Prostate gland (tissue), 2 donors: ENCODE measurements at regions not wholly inside any gene's neighbourhood (a gene's known extent, or its start where the extent isn't known, plus 50 kb on each side); places are given as distances from the start of the nearest gene placed in this dataset.
"Not testable (repeated sequence)": the region's sequence is repeated elsewhere in the genome, so short reads cannot be mapped to it uniquely, and the experiment has no call there.

Experiments
- DNase-seq: peaks from one replicate; pipeline ENCODE4 v3.0.0-alpha.2; 2019; ENCODE audit warnings: low spot score
- H3K27ac ChIP-seq, 2 donors: fragments of 200-600 bp; sonication (generic); 2 replicates each; pipeline ENCODE4 v1.5.1; 2017 to 2019
- H3K27me3 ChIP-seq: fragments of 200-600 bp; sonication (generic); replicated peaks from 2 replicates; pipeline ENCODE4 v1.5.1; 2019; ENCODE audit not compliant: insufficient read depth
- H3K36me3 ChIP-seq, 2 donors: fragments of 200-600 bp; sonication (generic); 1 replicate in 1 of 2; 2 replicates in 1 of 2; pipeline versions ENCODE4 v1.5.1 to v1.8.1; 2017 to 2019
- H3K4me1 ChIP-seq: fragments of 200-600 bp; sonication (generic); replicated peaks from 2 replicates; pipeline ENCODE4 v1.5.1; 2019
- H3K4me3 ChIP-seq, 2 donors: fragments of 200-600 bp; sonication (generic); 2 replicates each; pipeline ENCODE4 v1.5.1; 2017 to 2019
- H3K9me3 ChIP-seq: fragments of 200-600 bp; sonication (generic); 2 replicates; pipeline ENCODE4 v1.5.1; 2017
- POLR2A ChIP-seq: fragments of 450-650 bp; IDR thresholded peaks from one replicate; pipeline ENCODE4 v1.6.1; 2016; ENCODE audit warnings: antibody characterized with exemption, mild to moderate bottlenecking
- POLR2AphosphoS5 ChIP-seq: sonication (generic); formaldehyde crosslinking; IDR thresholded peaks from one replicate; pipeline ENCODE4 v1.6.1; 2017; ENCODE audit warnings: antibody characterized with exemption
- WGBS: methylation state at CpG from one replicate; pipeline ENCODE4 v1.1.5; 2018; 5-methylcytosine and 5-hydroxymethylcytosine counted together
- intact Hi-C: fragments of 100-400 bp; cut with DNase I; formaldehyde crosslinking; loops from one replicate; pipeline ENCODE4 v1.14.2; 2022
- TF ChIP-seq, protein P1 (sequence below), 4 experiments: fragments of 200-600 bp in 2 of 4; fragments of 450-650 bp in 2 of 4; sonication (generic) in 2 of 4; IDR thresholded peaks; 1 replicate in 3 of 4; 2 replicates in 1 of 4; pipeline ENCODE4 v1.5.1; 2016 to 2019; ENCODE audit warnings: antibody characterized with exemption in 4 of 4, mild to moderate bottlenecking in 2 of 4, moderate library complexity in 2 of 4

DNA sequence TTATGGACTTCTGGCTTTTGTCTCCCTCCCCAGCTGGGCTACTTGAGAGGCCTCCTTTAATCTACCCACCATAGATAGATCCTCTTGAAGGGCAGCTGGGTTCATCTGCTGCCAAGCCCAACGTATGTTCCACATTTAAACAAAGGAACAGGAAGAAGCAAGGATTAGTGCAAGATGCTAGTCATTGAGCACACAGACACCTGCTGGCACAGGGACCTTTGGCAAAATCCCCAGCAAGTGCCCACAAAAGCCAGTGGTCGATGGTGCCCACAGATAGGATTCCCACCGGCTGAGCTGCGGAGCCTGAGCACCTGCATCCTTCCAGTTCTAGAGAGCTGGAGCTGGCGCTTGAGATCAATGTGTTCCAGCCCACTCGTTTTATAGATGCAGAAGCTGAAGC is 57.7 kb upstream of the SHB start:
- H3K27ac ChIP-seq = no peak overlapping the region
- 60% methylated on average over 6 of the region's 6 CpGs for WGBS
- TF ChIP-seq POLR2AphosphoS5 (no peak), POLR2A (no peak)
- TF ChIP-seq, protein P1, sequence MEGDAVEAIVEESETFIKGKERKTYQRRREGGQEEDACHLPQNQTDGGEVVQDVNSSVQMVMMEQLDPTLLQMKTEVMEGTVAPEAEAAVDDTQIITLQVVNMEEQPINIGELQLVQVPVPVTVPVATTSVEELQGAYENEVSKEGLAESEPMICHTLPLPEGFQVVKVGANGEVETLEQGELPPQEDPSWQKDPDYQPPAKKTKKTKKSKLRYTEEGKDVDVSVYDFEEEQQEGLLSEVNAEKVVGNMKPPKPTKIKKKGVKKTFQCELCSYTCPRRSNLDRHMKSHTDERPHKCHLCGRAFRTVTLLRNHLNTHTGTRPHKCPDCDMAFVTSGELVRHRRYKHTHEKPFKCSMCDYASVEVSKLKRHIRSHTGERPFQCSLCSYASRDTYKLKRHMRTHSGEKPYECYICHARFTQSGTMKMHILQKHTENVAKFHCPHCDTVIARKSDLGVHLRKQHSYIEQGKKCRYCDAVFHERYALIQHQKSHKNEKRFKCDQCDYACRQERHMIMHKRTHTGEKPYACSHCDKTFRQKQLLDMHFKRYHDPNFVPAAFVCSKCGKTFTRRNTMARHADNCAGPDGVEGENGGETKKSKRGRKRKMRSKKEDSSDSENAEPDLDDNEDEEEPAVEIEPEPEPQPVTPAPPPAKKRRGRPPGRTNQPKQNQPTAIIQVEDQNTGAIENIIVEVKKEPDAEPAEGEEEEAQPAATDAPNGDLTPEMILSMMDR (IDR thresholded peaks at IDR 0.05) = no peak
- H3K9me3 ChIP-seq = no peaks in the 10 kb centered on the region
- no peak for DNase-seq
- H3K27me3 ChIP-seq = no peaks in the 10 kb centered on the region
- H3K36me3 ChIP-seq = no peaks in the 10 kb centered on the region
- no peaks in the 10 kb centered on the region for H3K4me1 ChIP-seq
- no peak overlapping the region for H3K4me3 ChIP-seq
- intact Hi-C loops = no loop called here

GRCh38 chr9:38125889-38126288 is 56.9 kb upstream of the SHB start:
- Histone ChIP-seq H3K27me3 (no peaks in the 10 kb centered on the region), H3K4me1 (no peaks in the 10 kb centered on the region), H3K27ac (no peak overlapping the region), H3K4me3 (no peak overlapping the region), H3K36me3 (no peaks in the 10 kb centered on the region), H3K9me3 (no peaks in the 10 kb centered on the region)
- TF ChIP-seq POLR2AphosphoS5 (no peak), POLR2A (no peak)
- TF ChIP-seq, protein P1 (IDR thresholded peaks at IDR 0.05) = no peak
- WGBS = 84% methylated on average over 7 of the region's 7 CpGs
- no peak for DNase-seq
- intact Hi-C loops = no loop called here

- H3K4me1 ChIP-seq, H3K9me3 ChIP-seq, intact Hi-C loops, H3K36me3 ChIP-seq, DNase-seq, H3K4me3 ChIP-seq, H3K27me3 ChIP-seq, H3K27ac ChIP-seq: not testable (repeated sequence)
- 96% methylated on average over 1 of the region's 1 CpG for WGBS
Measured at GRCh38 chr9:38123359-38123758, 54.3 kb upstream of the SHB start.

DNA sequence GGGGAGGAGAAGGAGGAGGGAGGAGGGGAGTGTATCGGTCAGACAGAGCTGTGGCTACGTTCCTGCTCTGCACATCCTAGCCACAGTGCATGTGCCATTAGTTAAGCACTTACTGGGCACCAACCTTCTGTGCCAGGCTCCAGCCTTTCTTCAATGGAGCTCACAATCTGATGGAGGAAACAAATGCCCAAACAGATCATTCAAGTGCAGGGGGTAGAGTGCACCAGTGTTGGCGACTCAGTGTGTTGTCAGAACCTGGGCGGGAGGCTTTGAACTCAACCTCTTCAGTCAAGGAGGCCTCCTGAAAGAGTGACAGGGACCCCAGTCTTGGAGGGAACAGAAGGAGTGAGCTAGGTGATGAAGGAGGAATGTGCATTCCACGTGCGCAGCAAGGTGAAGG is 51.9 kb upstream of the SHB start:
- Histone ChIP-seq H3K4me3 (no peak overlapping the region), H3K9me3 (no peaks in the 10 kb centered on the region), H3K4me1 (no peaks in the 10 kb centered on the region), H3K27me3 (no peaks in the 10 kb centered on the region), H3K27ac (no peak overlapping the region), H3K36me3 (no peaks in the 10 kb centered on the region)
- intact Hi-C loops = no loop called here
- 93% methylated on average over 6 of the region's 6 CpGs for WGBS
- no peak for DNase-seq
- TF ChIP-seq, protein P1 (IDR thresholded peaks at IDR 0.05) = no peak

DNA sequence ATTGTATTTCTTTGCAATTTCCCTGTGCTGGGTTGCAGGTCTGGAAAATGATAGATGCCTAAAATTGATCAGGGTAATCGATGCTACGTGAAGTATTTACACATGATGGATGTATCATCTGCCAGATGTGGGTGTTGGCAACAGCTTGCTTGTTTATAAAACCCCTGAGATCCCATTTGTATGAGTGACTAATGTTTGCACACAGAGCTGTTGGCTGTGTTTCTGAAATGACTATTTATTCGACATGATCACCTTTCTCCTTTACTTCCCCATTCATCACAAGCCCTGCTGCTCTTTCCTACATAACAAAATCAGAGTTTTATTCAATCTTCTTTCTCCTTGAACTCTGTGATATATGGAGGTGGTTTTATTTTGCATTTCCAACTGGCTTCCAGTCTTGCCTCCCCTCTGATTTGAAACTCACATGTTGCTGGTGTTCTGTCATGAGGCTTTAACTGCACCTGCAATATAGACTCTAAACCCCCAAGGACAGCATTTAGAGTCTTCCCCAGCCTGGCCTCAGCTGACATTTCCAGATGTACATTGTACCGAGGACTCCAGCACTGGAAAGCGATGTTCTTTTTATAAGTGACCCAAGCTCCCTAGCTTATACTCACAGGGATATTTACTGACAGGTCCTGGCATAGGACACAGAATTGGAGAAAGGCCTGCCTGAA is 50.7 kb upstream of the SHB start:
- WGBS = 46% methylated on average over 5 of the region's 5 CpGs
- intact Hi-C loops = no loop called here
- no peaks in the 10 kb centered on the region for H3K27me3 ChIP-seq
- H3K4me3 ChIP-seq = no peak overlapping the region
- DNase-seq = no peak
- H3K9me3 ChIP-seq = no peaks in the 10 kb centered on the region
- no peak overlapping the region for H3K27ac ChIP-seq
- H3K36me3 ChIP-seq = no peaks in the 10 kb centered on the region
- TF ChIP-seq POLR2AphosphoS5 (no peak), POLR2A (no peak)
- TF ChIP-seq, protein P1 (IDR thresholded peaks at IDR 0.05) = no peak
- H3K4me1 ChIP-seq = no peaks in the 10 kb centered on the region
